K562 (cell line): ENCODE measurements at regions not wholly inside any gene's neighbourhood (a gene's known extent, or its start where the extent isn't known, plus 50 kb on each side); places are given as distances from the start of the nearest gene placed in this dataset.
A peak's percentile ranks its signal among the peaks of the same experiment; 100 is the strongest.

Source experiments
- ATAC-seq: fragments of 200-7000 bp; cut with Tn5 transposase; 3 replicates; pipeline ENCODE4 v1.9.1; 2020; ENCODE audit warnings: moderate library complexity
- BruUV-seq: library from RNA; stranded (reverse); fragments of 400-500 nt; replicated peaks from 2 replicates; lab custom pipeline; 2021; lab: Mats Ljungman, UMichigan
- CTCF ChIA-PET: fragments of 300-600 bp; formaldehyde crosslinking; extraction: SDS; loops from one replicate; lab custom pipeline; 2021; ENCODE audit warnings: low intra/inter-chr PET ratio; lab: Yijun Ruan, JAX
- POLR2A ChIA-PET: fragments of 300-600, 350-650 bp; sonication (Branson Sonifier 250); formaldehyde crosslinking; extraction: SDS; loops from one replicate; lab custom pipeline; 2021; ENCODE audit warnings: antibody characterized with exemption, inconsistent platforms; lab: Yijun Ruan, JAX
- DNase-seq, 4 experiments: peaks; one replicate each; pipeline versions ENCODE4 v3.0.0 to v3.0.0-alpha.2; 2011 to 2018; ENCODE audit warnings: low spot score in 3 of 4, mixed read lengths in 3 of 4; ENCODE audit errors: extremely low read depth in 1 of 4
- FAIRE-seq: peaks from 2 replicates; lab custom pipeline; 2011; peaks lifted over from hg19 to GRCh38; lab: Jason Lieb, UNC
- H2AFZ ChIP-seq: 2 replicates; pipeline ENCODE4 v1.6.0; 2011; ENCODE audit warnings: low read depth, low read length, control low read depth, inconsistent platforms
- H3K27ac ChIP-seq: fragments of 200-600 bp; 3 replicates; pipeline ENCODE4 v1.8.0; 2011; ENCODE audit warnings: low read depth, mild to moderate bottlenecking, control low read depth, inconsistent platforms, low read length, moderate library complexity, mixed read lengths; ENCODE audit errors: extremely low read depth
- H3K27me3 ChIP-seq, 2 experiments: fragments of 300-600 bp in 1 of 2; 2 replicates in 1 of 2; 3 replicates in 1 of 2; pipeline versions ENCODE4 v1.6.0 to v1.8.0; 2011; ENCODE audit warnings: inconsistent platforms in 2 of 2, low read length in 2 of 2, mild to moderate bottlenecking in 1 of 2, mixed read lengths in 1 of 2, moderate library complexity in 1 of 2; ENCODE audit not compliant: control insufficient read depth in 2 of 2, insufficient read depth in 2 of 2
- H3K36me3 ChIP-seq: fragments of 300-600 bp; 3 replicates; pipeline ENCODE4 v1.8.0; 2011; ENCODE audit warnings: mild to moderate bottlenecking, low read length, inconsistent platforms; ENCODE audit not compliant: control insufficient read depth, insufficient read depth
- H3K4me1 ChIP-seq, 2 experiments: fragments of 200-600 bp in 1 of 2; replicated peaks in 1 of 2; 2 replicates in 1 of 2; 3 replicates in 1 of 2; pipeline versions ENCODE4 v1.5.1 to v1.8.0; 2011; ENCODE audit warnings: inconsistent platforms in 2 of 2, low read length in 2 of 2, mild to moderate bottlenecking in 1 of 2, mixed read lengths in 1 of 2, moderate library complexity in 1 of 2; ENCODE audit not compliant: control insufficient read depth in 2 of 2, insufficient read depth in 2 of 2
- H3K4me2 ChIP-seq: 2 replicates; pipeline ENCODE4 v1.6.1; 2011; ENCODE audit warnings: low read length, control low read depth, inconsistent platforms, mixed read lengths; ENCODE audit not compliant: insufficient read depth
- H3K4me3 ChIP-seq: fragments of 200-600 bp; sonication (generic), shearing (Covaris generic); 2 replicates; pipeline ENCODE4 v1.5.1; 2016; ENCODE audit warnings: control low read depth, inconsistent platforms
- H3K79me2 ChIP-seq: fragments of 200-600 bp; 3 replicates; pipeline ENCODE4 v1.8.0; 2011; ENCODE audit warnings: low read length, inconsistent platforms; ENCODE audit not compliant: control insufficient read depth, insufficient read depth
- H3K9ac ChIP-seq, 2 experiments: 2 replicates each; pipeline versions ENCODE4 v1.6.0 to v1.6.1; 2011; ENCODE audit warnings: low read depth in 2 of 2, low read length in 2 of 2, control low read depth in 1 of 2, inconsistent platforms in 1 of 2, mild to moderate bottlenecking in 1 of 2, mixed read lengths in 1 of 2; ENCODE audit not compliant: insufficient read depth in 1 of 2
- H3K9me1 ChIP-seq: one replicate; pipeline ENCODE4 v1.6.0; 2011; ENCODE audit warnings: inconsistent platforms, mild to moderate bottlenecking, low read length, moderate library complexity; ENCODE audit not compliant: control insufficient read depth, insufficient read depth
- H3K9me3 ChIP-seq: replicated peaks from 2 replicates; pipeline ENCODE4 v1.5.1; 2011; ENCODE audit warnings: low read depth, low read length, inconsistent platforms; ENCODE audit not compliant: control insufficient read depth, insufficient read depth
- H4K20me1 ChIP-seq: replicated peaks from 2 replicates; pipeline ENCODE4 v1.6.1; 2011; ENCODE audit warnings: low read length, inconsistent platforms, mixed read lengths; ENCODE audit not compliant: control insufficient read depth, insufficient read depth
- MXI1 ChIP-seq: IDR thresholded peaks from 2 replicates; pipeline ENCODE4 v1.6.1; 2011; ENCODE audit warnings: low read depth, mild to moderate bottlenecking, improper control_type of control experiment, low read length
- ZBTB33 ChIP-seq: sonication (generic); formaldehyde crosslinking; IDR thresholded peaks from 2 replicates; pipeline ENCODE4 v1.8.1; 2023; ENCODE audit warnings: mild to moderate bottlenecking, missing genetic modification reagents
- ZNF174 ChIP-seq: fragments of 250-450 bp; sonication (Bioruptor Pico); IDR thresholded peaks from 2 replicates; pipeline ENCODE4 v1.4.0; 2020; ENCODE audit warnings: mild to moderate bottlenecking
- WGBS: fragments of 100-300 bp; shearing (Covaris generic); methylation state at CpG from one replicate; pipeline ENCODE4 v1.1.6; 2016; ENCODE audit warnings: low coverage, mixed read lengths; ENCODE audit not compliant: insufficient coverage; ENCODE audit errors: missing lambda C conversion rate; 5-methylcytosine and 5-hydroxymethylcytosine counted together
- in situ Hi-C: fragments of 300-500 bp; cut with MboI; formaldehyde crosslinking; loops from 4 replicates; pipeline ENCODE4 v1.15.0; 2018; ENCODE audit warnings: inconsistent platforms, mixed read lengths
- intact Hi-C: fragments of 100-400 bp; cut with micrococcal nuclease; formaldehyde crosslinking; loops from 2 replicates; pipeline ENCODE4 v1.14.2; 2022

- intact Hi-C loops: no loop called here
- ATAC-seq (no peak), FAIRE-seq (no peak), DNase-seq (no peak)
- Histone ChIP-seq H3K4me3 (no peak overlapping the region), H4K20me1 (no peaks in the 10 kb centered on the region), H3K9me1 (no peaks in the 10 kb centered on the region), H3K27ac (no peak overlapping the region), H3K36me3 (no peaks in the 10 kb centered on the region), H3K9me3 (no peaks in the 10 kb centered on the region), H3K9ac (no peak overlapping the region), H3K27me3 (no peaks in the 10 kb centered on the region), H3K4me1 (peaks cover 12 to 19% of the 10 kb centered on the region in 2 experiments), H3K4me2 (no peak overlapping the region), H3K79me2 (no peaks in the 10 kb centered on the region), H2AFZ (no peak overlapping the region)
- CTCF ChIA-PET: no interaction called here
- WGBS: 48% methylated on average over 7 of the region's 7 CpGs
- in situ Hi-C loops: no loop called here
- BruUV-seq: no TSS peak
- POLR2A ChIA-PET: no interaction called here
- no peak for TF ChIP-seq MXI1
Measured at GRCh38 chr2:43101751-43102150, 124.7 kb downstream of the ZFP36L2 start.

- no peaks in the 10 kb centered on the region for H3K79me2 ChIP-seq
- FAIRE-seq (no peak), ATAC-seq (no peak), DNase-seq (no peak)
- H3K9me3 ChIP-seq: no peaks in the 10 kb centered on the region
- H3K27me3 ChIP-seq: no peaks in the 10 kb centered on the region
- BruUV-seq: no TSS peak
- H3K9ac ChIP-seq: peak overlapping the region in 1 of 2 experiments; percentile 21; a peak in 1 of 4 replicates
- peaks cover 6 to 15% of the 10 kb centered on the region in 2 experiments; a peak in 4 of 5 replicates for H3K4me1 ChIP-seq
- H2AFZ ChIP-seq: no peak overlapping the region
- no peaks in the 10 kb centered on the region for H3K9me1 ChIP-seq
- H3K4me2 ChIP-seq: no peak overlapping the region
- WGBS: 72% methylated on average over 30 of the region's 56 CpGs
- H4K20me1 ChIP-seq: no peaks in the 10 kb centered on the region
- ChIA-PET POLR2A (no interaction called here), CTCF (no interaction called here)
- H3K36me3 ChIP-seq: no peaks in the 10 kb centered on the region
- intact Hi-C loops (no loop called here), in situ Hi-C loops (no loop called here)
- H3K4me3 ChIP-seq: no peak overlapping the region
- H3K27ac ChIP-seq: no peak overlapping the region
- peak; percentile 72 for TF ChIP-seq ZBTB33
- TF ChIP-seq ZNF174 (CRISPR knock-in tag): no peak
Measured at GRCh38 chr2:43100883-43101662, 125.3 kb downstream of the ZFP36L2 start.
